GM18873 (cell line): ENCODE measurements at regions not wholly inside any gene's neighbourhood (a gene's known extent, or its start where the extent isn't known, plus 50 kb on each side); places are given as distances from the start of the nearest gene placed in this dataset.
A peak's percentile ranks its signal among the peaks of the same experiment; 100 is the strongest.

Source experiments
- ATAC-seq: cut with Tn5 transposase; IDR thresholded peaks from one replicate; pipeline ENCODE4 v1.9.1; 2021; ENCODE audit warnings: mild to moderate bottlenecking, moderate library complexity, moderate number of reproducible peaks; ENCODE audit not compliant: unreplicated experiment, low FRiP score

DNA sequence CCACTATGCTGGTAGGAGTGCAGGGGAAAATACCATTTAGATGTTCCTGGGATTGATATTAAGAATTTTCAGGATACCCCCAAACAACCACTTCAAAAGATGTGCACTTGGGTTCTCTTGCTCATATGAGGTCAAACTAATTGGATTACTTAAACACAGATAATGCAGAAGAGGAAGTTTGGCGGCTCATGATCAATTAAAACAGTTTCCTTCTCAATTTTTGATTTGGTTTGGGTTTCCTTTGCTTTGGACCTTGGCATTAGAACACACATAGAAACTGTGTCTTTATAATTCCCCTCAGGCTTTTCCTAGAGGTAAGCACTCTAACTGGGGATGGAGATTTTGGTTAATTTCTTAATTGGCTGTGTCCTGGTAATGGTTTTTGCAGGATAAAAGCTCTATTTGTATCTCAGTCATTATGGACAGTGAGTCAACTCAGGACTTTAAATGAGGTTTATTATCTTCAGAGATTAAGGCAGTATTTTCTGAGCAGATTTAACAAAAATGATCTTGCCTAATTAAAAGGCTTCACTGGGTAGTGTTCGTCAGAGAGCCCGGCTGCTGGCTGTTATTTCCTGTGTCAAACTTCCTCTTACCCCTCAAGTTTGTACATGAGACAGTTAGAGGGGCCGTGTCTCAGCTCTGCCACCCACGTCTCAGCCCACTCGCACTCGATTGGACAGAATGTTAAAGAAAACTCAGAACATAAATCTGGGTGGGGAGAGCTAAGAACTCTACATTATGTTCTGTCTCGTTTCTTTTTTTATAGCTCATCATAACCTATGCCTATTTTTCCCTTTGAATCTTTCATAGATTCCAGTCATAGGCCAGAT, 50.3 kb upstream of the PREP start:
- peak; percentile 58 for ATAC-seq
